Neuronal stem cell (in vitro differentiated cells): ENCODE measurements at regions not wholly inside any gene's neighbourhood (a gene's known extent, or its start where the extent isn't known, plus 50 kb on each side); places are given as distances from the start of the nearest gene placed in this dataset.

Experiments used
- DNase-seq: peaks from one replicate; pipeline ENCODE4 v3.0.0-alpha.2; 2013; ENCODE audit warnings: low spot score
- H2AFZ ChIP-seq: one replicate; pipeline ENCODE4 v1.6.1; 2013; ENCODE audit warnings: mild to moderate bottlenecking, low read length, inconsistent platforms
- H2AK5ac ChIP-seq: 2 replicates; pipeline ENCODE4 v1.6.1; 2013; ENCODE audit warnings: low read depth, mild to moderate bottlenecking, inconsistent platforms, low read length, moderate library complexity, mixed read lengths
- H2BK120ac ChIP-seq: 2 replicates; pipeline ENCODE4 v1.6.1; 2013; ENCODE audit warnings: low read depth, mild to moderate bottlenecking, inconsistent platforms, low read length, moderate library complexity, mixed read lengths
- H2BK12ac ChIP-seq: one replicate; pipeline ENCODE4 v1.6.1; 2013; ENCODE audit warnings: low read length, inconsistent platforms
- H2BK15ac ChIP-seq: 2 replicates; pipeline ENCODE4 v1.6.1; 2013; ENCODE audit warnings: mild to moderate bottlenecking, low read length, inconsistent platforms, mixed read lengths
- H2BK5ac ChIP-seq: one replicate; pipeline ENCODE4 v1.6.1; 2013; ENCODE audit warnings: inconsistent platforms, mild to moderate bottlenecking, low read length, moderate library complexity
- H3K14ac ChIP-seq: one replicate; pipeline ENCODE4 v1.6.1; 2013; ENCODE audit warnings: low read length, inconsistent platforms
- H3K18ac ChIP-seq: 2 replicates; pipeline ENCODE4 v1.6.1; 2013; ENCODE audit warnings: low read length, inconsistent platforms
- H3K23ac ChIP-seq: 2 replicates; pipeline ENCODE4 v1.6.1; 2013; ENCODE audit warnings: low read depth, mild to moderate bottlenecking, mixed read lengths, low read length, inconsistent platforms; ENCODE audit not compliant: poor library complexity
- H3K27ac ChIP-seq: replicated peaks from 3 replicates; pipeline ENCODE4 v1.5.1; 2013; ENCODE audit warnings: low read length, inconsistent platforms
- H3K27me3 ChIP-seq, 3 experiments: 2 replicates each; pipeline ENCODE4 v1.6.1; 2013; ENCODE audit warnings: low read length in 3 of 3, mild to moderate bottlenecking in 2 of 3, inconsistent platforms in 1 of 3, low read depth in 1 of 3, mixed read lengths in 1 of 3, moderate library complexity in 1 of 3; ENCODE audit not compliant: control insufficient read depth in 3 of 3, insufficient read depth in 3 of 3
- H3K36me3 ChIP-seq, 2 donors: replicated peaks in 1 of 2; 2 replicates each; pipeline ENCODE4 v1.6.1; 2013; ENCODE audit warnings: low read length in 2 of 2; ENCODE audit not compliant: control insufficient read depth in 2 of 2, insufficient read depth in 2 of 2
- H3K4ac ChIP-seq: 2 replicates; pipeline ENCODE4 v1.6.1; 2013; ENCODE audit warnings: inconsistent platforms, mild to moderate bottlenecking, low read length, moderate library complexity
- H3K4me1 ChIP-seq, 2 donors: 1 replicate in 1 of 2; 2 replicates in 1 of 2; pipeline ENCODE4 v1.6.1; 2013; ENCODE audit warnings: low read length in 2 of 2, low read depth in 1 of 2; ENCODE audit not compliant: control insufficient read depth in 2 of 2, insufficient read depth in 1 of 2
- H3K4me2 ChIP-seq: one replicate; pipeline ENCODE4 v1.6.1; 2013; ENCODE audit warnings: mild to moderate bottlenecking, low read length, inconsistent platforms; ENCODE audit not compliant: insufficient read depth, poor library complexity, severe bottlenecking
- H3K4me3 ChIP-seq, 2 donors: 2 replicates each; pipeline ENCODE4 v1.5.1; 2013; ENCODE audit warnings: low read length in 2 of 2, mild to moderate bottlenecking in 2 of 2, inconsistent platforms in 1 of 2, moderate library complexity in 1 of 2
- H3K79me1 ChIP-seq: one replicate; pipeline ENCODE4 v1.6.1; 2013; ENCODE audit warnings: low read depth, mild to moderate bottlenecking, inconsistent platforms, low read length, moderate library complexity
- H3K9ac ChIP-seq: one replicate; pipeline ENCODE4 v1.6.1; 2013; ENCODE audit warnings: mild to moderate bottlenecking, low read depth, low read length, inconsistent platforms; ENCODE audit not compliant: poor library complexity
- H3K9me3 ChIP-seq, 2 donors: replicated peaks in 1 of 2; 2 replicates each; pipeline versions ENCODE3 to v1.6.1; 2013; ENCODE audit warnings: low read length in 2 of 2, mild to moderate bottlenecking in 2 of 2, inconsistent platforms in 1 of 2, low read depth in 1 of 2, mixed read lengths in 1 of 2, moderate library complexity in 1 of 2; ENCODE audit not compliant: control insufficient read depth in 2 of 2, insufficient read depth in 1 of 2
- H4K8ac ChIP-seq: one replicate; pipeline ENCODE4 v1.6.1; 2013; ENCODE audit warnings: low read depth, mild to moderate bottlenecking, inconsistent platforms, low read length, moderate library complexity
- H4K91ac ChIP-seq: one replicate; pipeline ENCODE4 v1.6.1; 2013; ENCODE audit warnings: low read length, low read depth, mild to moderate bottlenecking, inconsistent platforms; ENCODE audit not compliant: poor library complexity
- WGBS, 2 donors: extraction: QIAGEN DNeasy Blood & Tissue Kit; methylation state at CpG; one replicate each; pipeline ENCODE4 v1.1.7; 2013; ENCODE audit warnings: missing lambda C conversion rate in 2 of 2, mixed read lengths in 1 of 2; ENCODE audit not compliant: insufficient read length in 2 of 2, insufficient replicate concordance in 1 of 2; ENCODE audit errors: extremely low coverage in 2 of 2; 5-methylcytosine and 5-hydroxymethylcytosine counted together

DNA sequence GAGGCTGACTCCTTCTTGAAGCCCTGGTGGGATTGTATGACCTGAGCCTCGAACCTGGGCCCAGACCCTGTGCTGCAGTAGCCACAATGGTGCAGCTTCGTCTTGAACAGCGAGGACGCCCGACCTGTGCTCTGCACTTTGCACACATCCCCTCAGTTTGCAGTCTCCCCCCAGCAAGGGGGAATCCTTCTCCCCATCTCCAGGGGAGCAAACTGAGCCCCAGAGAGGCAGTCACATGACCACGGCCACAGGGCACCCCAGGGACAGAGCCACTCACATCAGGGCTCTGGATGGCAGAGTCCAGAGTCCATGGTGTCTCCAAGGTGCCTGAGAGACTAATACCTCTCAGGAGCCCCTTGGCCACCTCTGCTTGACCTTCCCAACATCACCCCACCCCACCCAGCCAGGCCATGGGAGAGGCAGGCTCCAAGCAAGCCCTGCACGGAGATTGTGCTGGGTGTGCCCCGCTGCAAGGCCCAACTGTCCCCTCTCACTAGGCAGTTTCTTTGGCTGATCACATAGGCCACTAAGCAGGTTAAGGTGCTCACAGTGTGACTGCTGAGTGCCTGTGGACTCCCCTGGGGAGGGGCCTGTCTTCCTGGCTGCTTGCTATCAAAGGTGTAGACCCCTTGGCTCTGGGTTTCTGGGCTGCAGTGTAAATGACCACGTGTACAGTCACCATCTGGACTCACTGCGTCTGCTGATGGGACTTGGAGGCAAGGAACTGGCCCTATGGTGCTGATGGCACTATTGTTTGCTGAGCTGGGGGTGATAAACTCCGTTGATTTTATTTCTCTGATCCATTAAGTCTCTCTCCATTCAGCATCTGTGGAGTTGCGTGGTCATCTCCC lies 398.1 kb downstream of the MATN1 start:
- no peaks in the 10 kb centered on the region for H3K9me3 ChIP-seq
- H2BK12ac ChIP-seq = no peak overlapping the region
- no peak overlapping the region for H2AK5ac ChIP-seq
- H4K91ac ChIP-seq = no peak overlapping the region
- H3K23ac ChIP-seq = peak overlapping the region; percentile 12
- no peaks in the 10 kb centered on the region for H3K36me3 ChIP-seq
- H3K4ac ChIP-seq = no peak overlapping the region
- H2BK5ac ChIP-seq = no peak overlapping the region
- peak overlapping the region; percentile 28 for H3K14ac ChIP-seq
- H2BK120ac ChIP-seq = no peak overlapping the region
- peak overlapping the region; percentile 64 for H3K18ac ChIP-seq
- no CpG with 5 or more reads among the region's 12 CpGs for WGBS, 2 donors
- no peaks in the 10 kb centered on the region for H3K79me1 ChIP-seq
- no peak for DNase-seq
- H2AFZ ChIP-seq = no peak overlapping the region
- no peak overlapping the region for H3K4me2 ChIP-seq
- H3K4me1 ChIP-seq = peaks cover 0 to 2% of the 10 kb centered on the region in 2 donors
- H3K9ac ChIP-seq = no peak overlapping the region
- peak overlapping the region; percentile 54 for H2BK15ac ChIP-seq
- H3K27me3 ChIP-seq = peaks cover 0 to 2% (median 0%) of the 10 kb centered on the region in 3 experiments
- H3K4me3 ChIP-seq = no peak overlapping the region
- no peak overlapping the region for H4K8ac ChIP-seq
- no peak overlapping the region for H3K27ac ChIP-seq

DNA sequence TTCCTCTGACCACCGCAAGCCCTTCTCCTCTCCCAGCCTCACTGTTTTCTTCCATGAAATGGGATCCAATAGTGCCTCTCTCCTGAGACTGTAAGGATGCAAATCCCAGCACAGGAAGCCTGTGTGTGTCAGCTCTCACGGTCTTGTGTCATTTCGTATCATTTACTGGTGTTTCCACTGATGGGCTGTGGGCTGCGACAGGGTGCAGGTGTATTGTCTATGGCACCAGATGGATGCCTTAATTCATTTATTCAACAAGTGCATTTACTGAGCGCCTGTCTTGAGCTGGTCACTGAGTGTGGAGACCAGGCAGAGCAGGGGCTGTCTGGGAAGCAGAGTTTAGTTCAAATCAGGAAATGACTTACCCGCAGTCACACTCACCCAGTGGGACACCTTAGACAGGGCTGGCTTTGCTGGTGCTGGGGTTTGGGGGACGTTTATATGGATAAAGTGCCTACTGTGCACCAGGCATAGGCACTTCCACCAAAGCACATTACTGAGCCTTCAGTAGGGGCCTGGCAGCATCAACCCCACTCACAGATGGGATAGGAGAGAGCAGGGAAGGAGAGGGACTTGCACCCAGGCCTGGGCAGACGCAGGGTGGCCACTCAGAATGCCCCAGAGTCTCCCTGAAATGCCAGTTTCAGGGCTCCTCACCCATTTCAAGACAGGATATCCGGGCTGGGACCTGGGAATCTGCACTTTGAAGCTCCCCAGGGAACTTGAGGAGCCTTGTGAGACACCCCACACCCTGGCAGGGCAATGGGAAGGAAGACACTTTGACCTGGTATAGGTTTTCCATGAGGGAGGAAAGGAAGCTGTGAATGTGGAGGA lies 398.9 kb downstream of the MATN1 start:
- H2BK12ac ChIP-seq = no peak overlapping the region
- H3K27ac ChIP-seq = no peak overlapping the region
- no peaks in the 10 kb centered on the region for H3K36me3 ChIP-seq
- no peak overlapping the region for H3K14ac ChIP-seq
- H2BK15ac ChIP-seq = no peak overlapping the region
- H2BK120ac ChIP-seq = no peak overlapping the region
- no peak overlapping the region for H4K91ac ChIP-seq
- H3K4ac ChIP-seq = no peak overlapping the region
- H3K18ac ChIP-seq = no peak overlapping the region
- H3K27me3 ChIP-seq = peaks cover 0 to 2% (median 0%) of the 10 kb centered on the region in 3 experiments
- H3K23ac ChIP-seq = no peak overlapping the region
- H2AK5ac ChIP-seq = peak overlapping the region; percentile 51
- WGBS, 2 donors = no CpG with 5 or more reads among the region's 9 CpGs
- H3K9ac ChIP-seq = no peak overlapping the region
- H3K4me3 ChIP-seq = no peak overlapping the region
- H4K8ac ChIP-seq = no peak overlapping the region
- no peaks in the 10 kb centered on the region for H3K9me3 ChIP-seq
- no peaks in the 10 kb centered on the region for H3K79me1 ChIP-seq
- no peak overlapping the region for H3K4me2 ChIP-seq
- peaks cover 0 to 2% of the 10 kb centered on the region in 2 donors for H3K4me1 ChIP-seq
- no peak overlapping the region for H2BK5ac ChIP-seq
- no peak overlapping the region for H2AFZ ChIP-seq
- no peak for DNase-seq

DNA sequence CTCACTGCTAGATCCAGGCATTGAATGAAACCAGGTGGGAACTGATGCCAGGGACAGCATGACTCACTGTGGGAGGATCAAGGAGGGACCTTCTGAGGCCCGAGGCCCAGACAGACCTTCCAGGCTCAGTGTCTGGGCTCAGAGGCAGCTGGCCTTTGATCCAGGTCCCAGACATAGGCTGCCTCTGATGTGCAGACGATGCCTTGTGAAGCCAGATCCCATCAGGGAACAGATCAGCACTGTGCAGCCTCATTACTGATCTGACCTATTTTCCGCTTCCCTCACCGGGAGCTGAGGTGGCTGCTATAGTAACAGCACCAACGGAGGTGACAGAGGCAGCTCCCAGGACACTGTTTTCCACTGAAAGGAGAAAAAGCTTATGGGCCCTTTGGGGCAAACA lies 399.5 kb downstream of the MATN1 start:
- H2BK5ac ChIP-seq = no peak overlapping the region
- no peak overlapping the region for H4K91ac ChIP-seq
- no peak for DNase-seq
- no peak overlapping the region for H2AK5ac ChIP-seq
- no peaks in the 10 kb centered on the region for H3K36me3 ChIP-seq
- H2BK120ac ChIP-seq = no peak overlapping the region
- peaks cover 0 to 2% (median 0%) of the 10 kb centered on the region in 3 experiments for H3K27me3 ChIP-seq
- no peak overlapping the region for H2AFZ ChIP-seq
- H3K4me2 ChIP-seq = no peak overlapping the region
- no peak overlapping the region for H2BK12ac ChIP-seq
- H3K4ac ChIP-seq = no peak overlapping the region
- no peaks in the 10 kb centered on the region for H3K9me3 ChIP-seq
- no peak overlapping the region for H3K4me3 ChIP-seq
- no peak overlapping the region for H4K8ac ChIP-seq
- H3K79me1 ChIP-seq = no peaks in the 10 kb centered on the region
- no peak overlapping the region for H3K9ac ChIP-seq
- no peak overlapping the region for H3K27ac ChIP-seq
- peaks cover 0 to 2% of the 10 kb centered on the region in 2 donors for H3K4me1 ChIP-seq
- H2BK15ac ChIP-seq = no peak overlapping the region
- peak overlapping the region; percentile 25 for H3K18ac ChIP-seq
- peak overlapping the region; percentile 42 for H3K14ac ChIP-seq
- peak overlapping the region; percentile 45 for H3K23ac ChIP-seq
- no CpG with 5 or more reads among the region's 5 CpGs for WGBS, 2 donors

DNA sequence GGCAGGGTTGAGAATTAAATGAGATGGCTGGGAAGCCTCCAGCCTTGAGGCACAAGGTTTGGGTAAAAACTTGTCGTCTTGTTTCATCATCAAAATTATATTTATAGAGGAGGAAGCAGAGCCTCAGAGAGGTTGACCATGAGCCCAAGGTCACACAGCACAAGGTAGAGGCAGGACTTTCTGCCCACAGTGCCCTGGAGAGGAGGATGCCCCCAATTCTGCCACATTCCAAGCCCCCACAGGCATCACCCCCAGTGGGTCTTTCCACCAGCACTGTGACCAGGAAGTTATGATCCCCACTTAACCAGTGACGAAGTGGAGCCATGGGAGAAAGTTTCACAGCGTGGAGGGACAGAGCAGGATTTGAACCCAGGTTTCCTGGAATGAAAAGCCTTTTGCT lies 400.0 kb downstream of the MATN1 start:
- Histone ChIP-seq H3K27me3 (peaks cover 0 to 2% (median 0%) of the 10 kb centered on the region in 3 experiments), H3K27ac (no peak overlapping the region), H2BK120ac (no peak overlapping the region), H3K4me1 (peaks cover 0 to 2% of the 10 kb centered on the region in 2 donors), H3K4me3 (no peak overlapping the region), H4K8ac (no peak overlapping the region), H3K79me1 (no peaks in the 10 kb centered on the region), H3K18ac (no peak overlapping the region), H3K23ac (no peak overlapping the region), H3K4me2 (no peak overlapping the region), H3K9ac (no peak overlapping the region), H3K14ac (no peak overlapping the region), H2AFZ (no peak overlapping the region), H3K4ac (no peak overlapping the region), H3K36me3 (no peaks in the 10 kb centered on the region), H2AK5ac (no peak overlapping the region), H4K91ac (no peak overlapping the region), H3K9me3 (no peaks in the 10 kb centered on the region), H2BK5ac (no peak overlapping the region), H2BK15ac (no peak overlapping the region), H2BK12ac (no peak overlapping the region)
- WGBS, 2 donors = no CpG with 5 or more reads among the region's 3 CpGs
- no peak for DNase-seq
